ENCODE measurements at regions not wholly inside any gene's neighbourhood (a gene's known extent, or its start where the extent isn't known, plus 50 kb on each side); places are given as distances from the start of the nearest gene placed in this dataset.

- no peaks in the 10 kb centered on the region for H3K27me3 ChIP-seq (ENCODE audit: insufficient read depth, low read length)
- Mint-ChIP-seq H3K36me3 (ENCODE audit: insufficient read depth in 1 of 3, low read depth in 3 of 3) (0 out of 7 replicates have a peak, but pooled peaks cover 0 to 2% (median 0%) of the 10 kb centered on the region in 3 experiments), H3K4me3 (no peak overlapping the region), H3K9me3 (peaks cover 0 to 2% of the 10 kb centered on the region in 2 experiments; a peak in 1 of 5 replicates), H3K27me3 (ENCODE audit: low read depth) (no peaks in the 10 kb centered on the region), H3K27ac (no peak overlapping the region), H3K4me1 (peaks cover 8 to 18% of the 10 kb centered on the region in 2 experiments)
- H3K9ac ChIP-seq (ENCODE audit: extremely low read depth, insufficient read length, low read length): no peak overlapping the region
- no peak overlapping the region for H4K5ac ChIP-seq (ENCODE audit: insufficient read length, low read depth, low read length)
- H3K18ac ChIP-seq (ENCODE audit: insufficient read length, low read depth, low read length): no peak overlapping the region
- no CpG with 5 or more reads among the region's 2 CpGs for WGBS (ENCODE audit: extremely low coverage, insufficient read length, low lambda C conversion rate)
- H2BK120ac ChIP-seq (ENCODE audit: low read depth, low read length, poor library complexity, severe bottlenecking): no peak overlapping the region
- no peak overlapping the region for H2BK15ac ChIP-seq (ENCODE audit: low read depth, low read length)
- no peak overlapping the region for H3T11ph ChIP-seq (ENCODE audit: low read length)
- no peak overlapping the region for H3K4me2 ChIP-seq (ENCODE audit: insufficient read depth, insufficient read length, low read length)
- H3K4ac ChIP-seq (ENCODE audit: low read depth, low read length): no peak overlapping the region
- H4K91ac ChIP-seq (ENCODE audit: insufficient read length, low read depth, low read length): no peak overlapping the region
- no peak overlapping the region for H2AK5ac ChIP-seq (ENCODE audit: insufficient read length, low read length)
- H2BK20ac ChIP-seq (ENCODE audit: low read depth, low read length, poor library complexity, severe bottlenecking): no peak overlapping the region
- H3K14ac ChIP-seq (ENCODE audit: insufficient read depth, low read length): no peak overlapping the region
- H2BK12ac ChIP-seq (ENCODE audit: insufficient read length, low read depth, low read length): no peak overlapping the region
- H3K27ac ChIP-seq (ENCODE audit: insufficient read length, low read depth, low read length): no peak overlapping the region
- H3K4me1 ChIP-seq (ENCODE audit: insufficient read depth, low read length): peaks cover 3% of the 10 kb centered on the region; the same call in 1 of the 2 replicates
- no peak overlapping the region for H3K56ac ChIP-seq (ENCODE audit: insufficient read length, low read depth, low read length)
- H2AFZ ChIP-seq (ENCODE audit: low read length): no peak overlapping the region
- H3K23ac ChIP-seq (ENCODE audit: insufficient read length, low read depth, low read length): no peak overlapping the region
- H3K79me1 ChIP-seq (ENCODE audit: insufficient read depth, low read depth, low read length, poor library complexity, severe bottlenecking): no peaks in the 10 kb centered on the region
- no peaks in the 10 kb centered on the region for H3K23me2 ChIP-seq (ENCODE audit: insufficient read length, low read depth, low read length, poor library complexity, severe bottlenecking)
- H4K8ac ChIP-seq (replicated peaks; ENCODE audit: insufficient read length, low read depth, low read length): no peak overlapping the region
- no peak for TF ChIP-seq CTCF (conservative IDR thresholded peaks at IDR 0.05)
- no peaks in the 10 kb centered on the region for H3K79me2 ChIP-seq (ENCODE audit: insufficient read depth, low read length)
- DNase-seq: no peak
- H2BK5ac ChIP-seq (ENCODE audit: insufficient read length, low read length): no peak overlapping the region
- no peaks in the 10 kb centered on the region for H4K20me1 ChIP-seq (ENCODE audit: control insufficient read depth, insufficient read depth, insufficient read length)
- H3K9me3 ChIP-seq (ENCODE audit: control insufficient read depth, low read depth, low read length): no peaks in the 10 kb centered on the region
Observed at GRCh38 chr13:22455036-22455435, 725.7 kb upstream of the SGCG start.
